ENCODE measurements at regions not wholly inside any gene's neighbourhood (a gene's known extent, or its start where the extent isn't known, plus 50 kb on each side); places are given as distances from the start of the nearest gene placed in this dataset.
"Not testable (repeated sequence)": the region's sequence is repeated elsewhere in the genome, so short reads cannot be mapped to it uniquely, and the experiment has no call there.

- Histone ChIP-seq H3K36me3 (replicated peaks) (no peaks in the 10 kb centered on the region), H3K27me3 (replicated peaks) (no peaks in the 10 kb centered on the region), H3K27ac (no peak overlapping the region), H3K4me3 (ENCODE audit: low read depth, low read length) (no peak overlapping the region)
- in situ Hi-C loops (cut with HindIII; ENCODE audit: low pct_ligation_motif_present, low sequenced_read_pairs) = no loop called here
- no peak for TF ChIP-seq CTCF (IDR thresholded peaks at IDR 0.05; ENCODE audit: low read depth, low read length, missing control alignments)
- DNase-seq = no peak
Observed at GRCh38 chr9:79080536-79080935, 491.2 kb upstream of the TLE4 start.

- Histone ChIP-seq H3K27ac (no peak overlapping the region), H3K36me3 (replicated peaks) (no peaks in the 10 kb centered on the region), H3K27me3 (replicated peaks) (no peaks in the 10 kb centered on the region), H3K4me3 (ENCODE audit: low read depth, low read length) (no peak overlapping the region)
- TF ChIP-seq CTCF (IDR thresholded peaks at IDR 0.05; ENCODE audit: low read depth, low read length, missing control alignments) = no peak
- no peak for DNase-seq
- in situ Hi-C loops (cut with HindIII; ENCODE audit: low pct_ligation_motif_present, low sequenced_read_pairs) = no loop called here
Observed at GRCh38 chr9:79083621-79084020, 488.1 kb upstream of the TLE4 start.

GRCh38 chr9:79087133-79087532, 484.6 kb upstream of the TLE4 start:
- H3K27ac ChIP-seq = no peak overlapping the region
- no peaks in the 10 kb centered on the region for H3K36me3 ChIP-seq (replicated peaks)
- TF ChIP-seq CTCF (IDR thresholded peaks at IDR 0.05; ENCODE audit: low read depth, low read length, missing control alignments) = no peak

GRCh38 chr9:79089054-79089560, 482.7 kb upstream of the TLE4 start:
- no peak for DNase-seq
- H3K4me3 ChIP-seq (ENCODE audit: low read depth, low read length) = no peak overlapping the region
- no peak for TF ChIP-seq CTCF (IDR thresholded peaks at IDR 0.05; ENCODE audit: low read depth, low read length, missing control alignments)

More at GRCh38 chr9:79087133-79087532, 484.6 kb upstream of the TLE4 start:
- in situ Hi-C loops (cut with HindIII; ENCODE audit: low pct_ligation_motif_present, low sequenced_read_pairs) = no loop called here
- Histone ChIP-seq H3K4me3 (ENCODE audit: low read depth, low read length) (no peak overlapping the region), H3K27me3 (replicated peaks) (no peaks in the 10 kb centered on the region)
- DNase-seq = no peak

GRCh38 chr9:79089851-79090250, 481.9 kb upstream of the TLE4 start:
- H3K36me3 ChIP-seq (replicated peaks); H3K27ac ChIP-seq; DNase-seq; in situ Hi-C loops (cut with HindIII; ENCODE audit: low pct_ligation_motif_present, low sequenced_read_pairs); H3K27me3 ChIP-seq (replicated peaks); H3K4me3 ChIP-seq (ENCODE audit: low read depth, low read length): not testable (repeated sequence)

More at GRCh38 chr9:79089054-79089560, 482.7 kb upstream of the TLE4 start:
- Histone ChIP-seq H3K27ac (no peak overlapping the region), H3K36me3 (replicated peaks) (no peaks in the 10 kb centered on the region), H3K27me3 (replicated peaks) (no peaks in the 10 kb centered on the region)
- in situ Hi-C loops (cut with HindIII; ENCODE audit: low pct_ligation_motif_present, low sequenced_read_pairs) = no loop called here

- H3K27me3 ChIP-seq (replicated peaks); DNase-seq; H3K27ac ChIP-seq; H3K36me3 ChIP-seq (replicated peaks); H3K4me3 ChIP-seq (ENCODE audit: low read depth, low read length); in situ Hi-C loops (cut with HindIII; ENCODE audit: low pct_ligation_motif_present, low sequenced_read_pairs): not testable (repeated sequence)
Observed at GRCh38 chr9:79103257-79103656, 468.5 kb upstream of the TLE4 start.

- in situ Hi-C loops (cut with HindIII; ENCODE audit: low pct_ligation_motif_present, low sequenced_read_pairs) = no loop called here
- DNase-seq = no peak
- Histone ChIP-seq H3K27me3 (replicated peaks) (no peaks in the 10 kb centered on the region), H3K4me3 (ENCODE audit: low read depth, low read length) (no peak overlapping the region), H3K27ac (no peak overlapping the region), H3K36me3 (replicated peaks) (no peaks in the 10 kb centered on the region)
- no peak for TF ChIP-seq CTCF (IDR thresholded peaks at IDR 0.05; ENCODE audit: low read depth, low read length, missing control alignments)
Observed at GRCh38 chr9:79104216-79104615, 467.5 kb upstream of the TLE4 start.
